Skin of body (tissue), 1 donor: ENCODE measurements at regions not wholly inside any gene's neighbourhood (a gene's known extent, or its start where the extent isn't known, plus 50 kb on each side); places are given as distances from the start of the nearest gene placed in this dataset.
"Not testable (repeated sequence)": the region's sequence is repeated elsewhere in the genome, so short reads cannot be mapped to it uniquely, and the experiment has no call there.

Experiments
- DNase-seq: peaks from one replicate; lab custom pipeline; 2025; lab: John Stamatoyannopoulos, UW

DNA sequence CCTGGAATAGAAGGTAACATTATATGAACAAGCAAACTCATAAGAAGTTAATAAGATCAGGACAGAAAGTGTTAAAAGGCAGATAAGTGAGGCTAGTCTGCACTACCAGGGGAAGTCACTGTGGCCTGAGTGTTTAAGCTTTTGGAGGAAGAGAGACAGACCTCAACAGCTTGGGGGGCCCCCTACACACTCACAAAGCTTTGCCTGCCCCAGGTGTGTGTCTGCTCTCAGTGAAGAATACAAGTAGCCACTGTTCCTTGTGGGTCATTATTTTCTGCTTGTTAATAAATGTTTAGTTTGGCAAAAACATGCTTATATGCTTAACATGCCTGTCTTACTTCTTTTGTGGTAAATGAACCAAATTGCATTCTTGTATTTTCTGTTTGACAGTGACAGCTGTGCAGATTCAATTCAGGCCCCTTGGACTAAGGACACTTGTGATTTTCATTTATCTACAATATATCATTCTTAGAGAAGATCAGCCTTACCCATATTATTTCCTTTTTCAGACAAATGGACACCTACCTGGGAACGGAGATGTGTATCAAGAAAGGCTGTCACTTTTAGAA, 50.7 kb upstream of the C12orf71 start:
- no peak for DNase-seq

- DNase-seq: no peak
These were observed 58.1 kb upstream of the C12orf71 start for GRCh38 chr12:27140478-27140969.

GRCh38 chr12:27142101-27142721, 59.8 kb upstream of the C12orf71 start:
- DNase-seq: peak; percentile 58

DNA sequence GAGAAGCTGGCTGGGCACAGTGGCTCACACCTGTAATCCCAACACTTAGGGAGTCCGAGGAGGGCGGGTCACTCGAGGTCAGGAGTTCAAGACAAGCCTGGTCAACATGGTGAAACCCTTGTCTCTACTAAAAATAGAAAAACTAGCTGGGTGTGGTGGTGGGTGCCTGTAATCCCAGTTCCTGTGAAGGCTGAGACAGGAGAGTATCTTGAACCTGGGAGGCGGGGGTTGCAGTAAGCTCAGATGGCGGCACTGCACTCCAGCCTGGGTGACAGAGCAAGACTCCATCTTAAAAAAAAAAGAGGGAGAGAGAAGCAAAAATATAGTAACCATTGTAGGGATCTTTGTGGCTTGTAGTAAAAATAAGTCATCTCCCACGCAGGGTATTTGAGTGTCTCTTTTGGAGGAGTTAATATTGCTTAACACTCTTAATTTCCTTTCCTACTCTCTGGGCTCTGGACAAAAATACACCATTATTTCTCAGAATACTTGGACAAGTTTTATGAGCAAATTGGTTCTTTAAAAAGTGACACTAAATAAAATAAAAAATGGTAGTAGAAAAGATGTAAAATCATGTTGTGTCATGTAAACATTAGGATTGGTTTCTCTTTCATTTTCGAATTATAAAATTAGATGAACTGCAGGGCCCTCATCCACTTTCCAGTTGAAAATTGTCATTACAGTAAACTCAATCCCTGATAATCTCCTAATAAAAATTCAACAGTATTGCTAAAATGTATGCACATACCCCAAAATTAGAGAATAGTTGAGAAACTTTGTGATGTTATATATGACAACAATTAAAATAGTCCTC, 61.1 kb upstream of the C12orf71 start:
- no peak for DNase-seq

DNA sequence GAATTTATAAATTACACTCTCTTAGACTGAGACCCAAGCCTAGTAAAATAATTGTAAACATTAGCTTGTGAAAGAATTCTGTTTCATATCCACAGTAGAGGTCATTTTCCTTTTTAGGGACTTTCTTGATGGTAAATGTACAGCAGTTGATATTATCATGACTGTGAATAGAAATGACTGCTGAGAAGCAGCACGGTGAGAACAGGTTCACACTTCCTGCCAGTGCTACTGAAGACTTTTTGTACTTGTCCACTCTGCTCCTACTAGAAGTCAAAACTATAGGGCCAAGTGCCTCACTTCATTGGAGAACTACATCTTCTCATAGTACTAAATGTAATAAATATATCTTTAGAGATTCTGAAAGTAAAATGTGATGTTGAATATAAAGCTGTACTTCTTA, 63.3 kb upstream of the C12orf71 start:
- DNase-seq: not testable (repeated sequence)

DNA sequence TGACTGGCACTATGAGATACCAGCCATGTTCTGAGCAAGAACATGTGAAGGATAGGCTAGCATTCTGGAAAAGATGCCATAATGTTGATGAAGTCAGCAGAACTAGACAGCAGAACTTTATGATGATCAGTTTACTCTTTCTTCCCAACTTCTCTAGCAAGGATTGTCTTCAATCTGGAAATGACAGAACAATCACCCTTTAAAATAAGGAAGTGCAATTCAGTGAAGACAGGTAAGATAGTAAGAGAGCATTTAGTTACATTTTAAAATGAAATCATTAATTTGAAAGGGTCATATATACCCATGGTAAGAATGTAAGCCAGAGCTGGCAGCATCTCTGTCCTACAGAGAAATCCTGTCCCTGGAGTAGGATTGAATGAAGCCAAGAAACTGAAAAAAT, 66.0 kb upstream of the C12orf71 start:
- no peak for DNase-seq

DNA sequence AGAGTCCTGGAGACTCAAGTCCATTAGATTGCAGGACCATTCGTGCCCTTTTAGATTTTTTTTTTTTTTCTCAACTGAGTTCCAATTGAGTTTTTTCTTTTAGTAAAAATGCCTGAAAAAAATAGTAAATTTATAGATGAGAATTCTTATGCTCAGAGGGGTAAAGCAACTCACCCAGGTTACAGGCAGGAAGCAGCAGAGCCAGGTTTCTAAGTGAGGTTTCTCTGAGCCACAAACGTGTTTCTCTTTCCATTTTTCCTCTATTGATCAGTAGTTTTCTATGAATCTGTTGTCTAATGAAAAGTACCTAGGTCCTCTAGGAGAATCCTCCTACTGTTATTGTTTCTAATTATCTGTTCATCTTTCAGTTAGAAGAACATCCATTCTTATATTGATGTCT, 66.4 kb upstream of the C12orf71 start:
- DNase-seq: no peak

- no peak for DNase-seq
These were observed 69.1 kb upstream of the C12orf71 start for GRCh38 chr12:27151479-27151878.

DNA sequence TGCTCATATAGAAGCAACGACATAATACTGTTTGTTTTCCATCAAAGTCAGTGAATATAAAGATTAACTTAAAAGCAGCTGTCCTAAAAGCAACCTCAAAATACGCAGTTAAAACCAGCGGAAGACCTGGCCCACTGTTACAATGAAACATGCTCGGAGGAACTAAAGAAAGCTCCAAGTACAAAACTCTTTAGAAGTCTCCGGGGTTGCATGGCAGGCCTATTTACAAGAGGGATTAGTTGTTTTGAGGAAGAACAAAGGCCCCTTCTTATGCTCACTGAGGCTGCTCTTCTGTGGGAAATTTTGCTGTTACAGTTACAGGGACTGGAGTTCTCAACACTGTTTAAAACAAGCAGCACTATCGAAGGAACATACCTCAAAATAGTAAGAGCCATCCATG, 75.9 kb upstream of the C12orf71 start:
- DNase-seq: no peak

DNA sequence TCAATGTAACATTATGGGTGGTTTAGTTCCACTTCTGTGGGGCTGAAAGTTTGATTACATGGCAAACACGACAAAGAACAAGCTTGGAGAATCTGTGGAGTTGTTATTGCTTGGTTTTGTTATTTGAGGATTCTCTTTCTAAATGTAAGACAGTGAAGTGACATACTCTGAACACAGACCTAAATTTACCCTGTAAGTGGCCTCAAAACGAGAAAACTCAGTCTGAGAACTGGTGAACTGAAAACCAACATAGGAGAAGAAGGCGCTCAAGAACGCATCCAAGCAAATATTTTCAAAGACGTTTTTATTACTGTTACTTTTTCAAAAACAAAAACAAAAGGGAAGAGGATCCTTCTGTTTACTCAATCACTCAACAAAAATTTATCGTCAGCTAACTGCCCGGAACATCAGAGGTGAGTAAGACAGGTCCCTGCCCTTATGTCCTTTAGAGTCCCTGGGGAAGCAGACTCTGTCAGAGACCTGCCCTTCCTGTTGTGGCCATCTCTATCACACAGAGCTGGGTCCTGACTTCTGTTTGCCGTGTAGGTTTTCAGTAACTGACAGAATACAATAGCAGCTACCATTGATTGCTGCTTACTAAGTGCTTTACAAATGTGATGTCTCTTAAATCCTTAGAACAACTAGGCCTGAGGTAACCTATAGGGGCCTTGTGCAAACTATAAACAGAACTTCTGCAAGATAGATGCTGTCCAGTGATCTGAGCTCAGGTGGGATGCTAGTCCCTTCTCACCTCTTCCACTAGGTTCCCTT, 79.3 kb upstream of the C12orf71 start:
- no peak for DNase-seq

DNA sequence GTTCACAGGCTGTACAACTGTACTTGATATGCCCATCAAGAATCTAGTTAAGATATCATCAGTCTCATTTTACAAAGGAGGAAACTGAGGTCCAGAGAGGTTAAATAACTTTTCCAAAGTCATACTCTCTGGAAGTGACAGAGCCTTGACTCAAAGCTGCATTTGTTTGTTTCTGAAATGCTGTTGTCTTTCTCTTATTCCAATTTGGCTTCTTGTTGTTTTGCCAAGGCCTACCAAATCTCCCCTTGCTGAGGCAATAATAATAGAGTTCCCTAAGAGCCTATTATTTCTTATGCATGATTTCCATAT, 79.8 kb upstream of the C12orf71 start:
- no peak for DNase-seq

GRCh38 chr12:27163048-27163715, 80.8 kb upstream of the C12orf71 start:
- no peak for DNase-seq

- DNase-seq: no peak
These were observed 80.2 kb upstream of the STK38L start for GRCh38 chr12:27163894-27164293.

GRCh38 chr12:27164330-27165040, 79.6 kb upstream of the STK38L start:
- DNase-seq: no peak

DNA sequence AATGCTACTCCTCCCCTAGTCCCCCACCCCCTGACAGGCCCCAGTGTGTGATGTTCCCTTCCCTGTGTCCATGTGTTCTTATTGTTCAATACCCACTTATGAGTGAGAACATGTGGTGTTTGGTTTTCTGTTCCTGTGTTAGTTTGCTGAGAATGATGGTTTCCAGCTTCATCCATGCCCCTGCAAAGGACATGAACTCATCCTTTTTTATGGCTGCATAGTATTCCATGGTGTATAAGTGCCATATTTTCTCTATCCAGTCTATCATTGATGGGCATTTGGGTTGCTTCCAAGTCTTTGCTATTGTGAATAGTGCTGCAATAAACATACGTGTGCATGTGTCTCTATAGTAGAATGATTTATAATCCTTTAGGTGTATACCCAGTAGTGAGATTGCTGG, 78.1 kb upstream of the STK38L start:
- not testable (repeated sequence) for DNase-seq

- not testable (repeated sequence) for DNase-seq
These were observed 72.6 kb upstream of the STK38L start for GRCh38 chr12:27171494-27171893.

- no peak for DNase-seq
These were observed 67.3 kb upstream of the STK38L start for GRCh38 chr12:27176765-27177164.

- DNase-seq: no peak
These were observed 66.4 kb upstream of the STK38L start for GRCh38 chr12:27177706-27178105.

DNA sequence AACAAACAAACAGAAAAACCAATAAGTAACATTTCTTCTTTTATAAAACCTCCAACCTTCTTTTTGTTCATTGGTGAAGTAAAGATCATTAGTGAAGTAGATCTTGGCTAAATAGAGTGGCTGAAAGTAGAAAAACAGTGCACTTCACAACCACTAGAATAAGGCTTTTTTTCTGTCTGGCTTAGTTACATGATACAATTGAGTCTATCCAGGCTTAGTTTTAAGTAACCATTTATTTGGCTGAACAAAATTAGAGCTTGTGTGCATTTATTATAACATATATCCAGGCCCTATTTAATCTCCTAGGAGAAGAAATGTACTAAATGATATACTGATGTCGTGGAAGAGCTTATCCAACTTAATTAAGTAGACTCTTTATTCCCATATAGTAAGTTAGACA, 65.8 kb upstream of the STK38L start:
- DNase-seq: no peak

- no peak for DNase-seq
These were observed 65.2 kb upstream of the STK38L start for GRCh38 chr12:27178723-27179399.
